Activated CD8-positive, alpha-beta memory T cell treated with anti-CD3 and anti-CD28 coated beads, Interleukin-2, amount 50 U/mL, for 24 hours (primary cell): ENCODE measurements at regions not wholly inside any gene's neighbourhood (a gene's known extent, or its start where the extent isn't known, plus 50 kb on each side); places are given as distances from the start of the nearest gene placed in this dataset.
"Not testable (repeated sequence)": the region's sequence is repeated elsewhere in the genome, so short reads cannot be mapped to it uniquely, and the experiment has no call there.

Experiments used
- DNase-seq: peaks from one replicate; pipeline ENCODE4 v3.0.0-alpha.2; 2020; ENCODE audit errors: extremely low read depth

GRCh38 chr9:135356796-135357195 is 122.8 kb upstream of the PPP1R26 start:
- DNase-seq = no peak

- DNase-seq = no peak
Measured at GRCh38 chr9:135357863-135358551, 121.6 kb upstream of the PPP1R26 start.

GRCh38 chr9:135358552-135358940 is 121.0 kb upstream of the PPP1R26 start:
- DNase-seq = no peak

GRCh38 chr9:135359764-135360163 is 119.8 kb upstream of the PPP1R26 start:
- DNase-seq = no peak

- no peak for DNase-seq
Measured at GRCh38 chr9:135360617-135361016, 119.0 kb upstream of the PPP1R26 start.

- DNase-seq = not testable (repeated sequence)
Measured at GRCh38 chr9:135361668-135362067, 117.9 kb upstream of the PPP1R26 start.

- no peak for DNase-seq
Measured at GRCh38 chr9:135363596-135363995, 116.0 kb upstream of the PPP1R26 start.

- DNase-seq = no peak
Measured at GRCh38 chr9:135365013-135365768, 114.4 kb upstream of the PPP1R26 start.

- DNase-seq = no peak
Measured at GRCh38 chr9:135366104-135366503, 113.5 kb upstream of the PPP1R26 start.

- no peak for DNase-seq
Measured at GRCh38 chr9:135369412-135369990, 110.1 kb upstream of the PPP1R26 start.

- no peak for DNase-seq
Measured at GRCh38 chr9:135370411-135371375, 108.9 kb upstream of the PPP1R26 start.

- DNase-seq = no peak
Measured at GRCh38 chr9:135371535-135371934, 108.0 kb upstream of the PPP1R26 start.

GRCh38 chr9:135372036-135372435 is 107.5 kb upstream of the PPP1R26 start:
- no peak for DNase-seq

- no peak for DNase-seq
Measured at GRCh38 chr9:135372501-135373008, 107.0 kb upstream of the PPP1R26 start.

GRCh38 chr9:135373151-135373685 is 106.4 kb upstream of the PPP1R26 start:
- DNase-seq = no peak

GRCh38 chr9:135373820-135374219 is 105.8 kb upstream of the PPP1R26 start:
- no peak for DNase-seq

- DNase-seq = no peak
Measured at GRCh38 chr9:135374591-135374990, 105.0 kb upstream of the PPP1R26 start.

GRCh38 chr9:135375001-135375400 is 104.6 kb upstream of the PPP1R26 start:
- DNase-seq = no peak

- DNase-seq = no peak
Measured at GRCh38 chr9:135376511-135377265, 102.9 kb upstream of the PPP1R26 start.

- no peak for DNase-seq
Measured at GRCh38 chr9:135377431-135377830, 102.2 kb upstream of the PPP1R26 start.

- no peak for DNase-seq
Measured at GRCh38 chr9:135378751-135379150, 100.8 kb upstream of the PPP1R26 start.
